ENCODE measurements at regions not wholly inside any gene's neighbourhood (a gene's known extent, or its start where the extent isn't known, plus 50 kb on each side); places are given as distances from the start of the nearest gene placed in this dataset.

DNA sequence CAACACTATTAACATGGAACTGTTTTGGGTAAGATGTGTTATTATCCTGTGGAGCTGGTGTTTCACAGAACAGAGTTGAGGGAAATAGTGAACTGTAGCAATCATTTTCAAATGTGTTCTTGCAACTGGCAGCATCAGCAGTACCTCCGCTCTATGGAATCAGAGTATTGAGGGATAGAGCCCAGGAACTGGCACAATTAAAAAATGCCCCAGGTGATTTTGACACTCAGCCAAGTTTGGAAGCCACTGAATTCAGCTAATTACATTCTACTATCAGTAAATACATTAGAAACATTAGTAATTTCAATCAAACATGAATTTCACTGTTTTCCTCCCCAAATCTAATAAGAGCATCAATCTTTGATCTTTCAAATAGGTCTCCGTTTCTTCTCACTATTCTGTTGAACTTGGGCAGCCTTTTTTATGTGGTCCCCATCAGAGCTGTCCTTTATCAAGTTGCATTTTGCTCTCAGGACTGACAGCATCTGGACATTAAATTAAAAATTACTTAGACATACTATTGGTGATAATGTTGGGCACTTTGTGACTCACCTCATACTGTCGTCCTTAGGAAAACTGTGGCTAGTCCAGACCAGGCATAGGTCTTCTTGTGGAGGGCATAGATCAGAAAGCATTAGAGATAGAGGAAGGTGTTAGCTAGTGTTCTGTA is 251.5 kb downstream of the DHX35 start (continued):
- TF ChIP-seq CHD1 (IDR thresholded peaks at IDR 0.05; ENCODE audit: low read depth, low read length) (no peak), RNF2 (IDR thresholded peaks at IDR 0.05; ENCODE audit: borderline replicate concordance, low read depth, low read length, missing control alignments, poor library complexity, severe bottlenecking) (no peak), SRF (IDR thresholded peaks at IDR 0.05; ENCODE audit: low read depth, low read length) (no peak)
